ENCODE measurements at regions not wholly inside any gene's neighbourhood (a gene's known extent, or its start where the extent isn't known, plus 50 kb on each side); places are given as distances from the start of the nearest gene placed in this dataset.

- H3K4me3 ChIP-seq (ENCODE audit: low read length), result no peak overlapping the region
- no peak for TF ChIP-seq CTCF (conservative IDR thresholded peaks at IDR 0.05; ENCODE audit: low read length)
- no peak for DNase-seq (ENCODE audit: low read depth)
Observed at GRCh38 chr1:193957556-193958095, 771.2 kb upstream of the B3GALT2 start.

GRCh38 chr1:193952778-193953374, 766.5 kb upstream of the B3GALT2 start:
- no peak for TF ChIP-seq CTCF (conservative IDR thresholded peaks at IDR 0.05; ENCODE audit: low read length)
- no peak for DNase-seq (ENCODE audit: low read depth)
- no peak overlapping the region for H3K4me3 ChIP-seq (ENCODE audit: low read length)

GRCh38 chr1:193951984-193952383, 765.6 kb upstream of the B3GALT2 start:
- DNase-seq (ENCODE audit: low read depth), result no peak
- TF ChIP-seq CTCF (conservative IDR thresholded peaks at IDR 0.05; ENCODE audit: low read length), result no peak
- H3K4me3 ChIP-seq (ENCODE audit: low read length), result no peak overlapping the region

GRCh38 chr1:193944454-193944853, 758.0 kb upstream of the B3GALT2 start:
- no peak overlapping the region for H3K4me3 ChIP-seq (ENCODE audit: low read length)
- TF ChIP-seq CTCF (conservative IDR thresholded peaks at IDR 0.05; ENCODE audit: low read length), result no peak
- DNase-seq (ENCODE audit: low read depth), result no peak

GRCh38 chr1:193940176-193940575, 753.8 kb upstream of the B3GALT2 start:
- H3K4me3 ChIP-seq (ENCODE audit: low read length), result no peak overlapping the region
- no peak for DNase-seq (ENCODE audit: low read depth)
- TF ChIP-seq CTCF (conservative IDR thresholded peaks at IDR 0.05; ENCODE audit: low read length), result no peak

GRCh38 chr1:193939585-193939984, 753.2 kb upstream of the B3GALT2 start:
- no peak for DNase-seq (ENCODE audit: low read depth)
- TF ChIP-seq CTCF (conservative IDR thresholded peaks at IDR 0.05; ENCODE audit: low read length), result no peak
- H3K4me3 ChIP-seq (ENCODE audit: low read length), result no peak overlapping the region

GRCh38 chr1:193937308-193937707, 750.9 kb upstream of the B3GALT2 start:
- H3K4me3 ChIP-seq (ENCODE audit: low read length), result no peak overlapping the region
- no peak for TF ChIP-seq CTCF (conservative IDR thresholded peaks at IDR 0.05; ENCODE audit: low read length)
- DNase-seq (ENCODE audit: low read depth), result no peak
